GM19035 (cell line): ENCODE measurements at regions not wholly inside any gene's neighbourhood (a gene's known extent, or its start where the extent isn't known, plus 50 kb on each side); places are given as distances from the start of the nearest gene placed in this dataset.
"Not testable (repeated sequence)": the region's sequence is repeated elsewhere in the genome, so short reads cannot be mapped to it uniquely, and the experiment has no call there.

ENCODE experiments used
- ATAC-seq: cut with Tn5 transposase; IDR thresholded peaks from one replicate; pipeline ENCODE4 v1.9.1; 2021; ENCODE audit not compliant: unreplicated experiment

DNA sequence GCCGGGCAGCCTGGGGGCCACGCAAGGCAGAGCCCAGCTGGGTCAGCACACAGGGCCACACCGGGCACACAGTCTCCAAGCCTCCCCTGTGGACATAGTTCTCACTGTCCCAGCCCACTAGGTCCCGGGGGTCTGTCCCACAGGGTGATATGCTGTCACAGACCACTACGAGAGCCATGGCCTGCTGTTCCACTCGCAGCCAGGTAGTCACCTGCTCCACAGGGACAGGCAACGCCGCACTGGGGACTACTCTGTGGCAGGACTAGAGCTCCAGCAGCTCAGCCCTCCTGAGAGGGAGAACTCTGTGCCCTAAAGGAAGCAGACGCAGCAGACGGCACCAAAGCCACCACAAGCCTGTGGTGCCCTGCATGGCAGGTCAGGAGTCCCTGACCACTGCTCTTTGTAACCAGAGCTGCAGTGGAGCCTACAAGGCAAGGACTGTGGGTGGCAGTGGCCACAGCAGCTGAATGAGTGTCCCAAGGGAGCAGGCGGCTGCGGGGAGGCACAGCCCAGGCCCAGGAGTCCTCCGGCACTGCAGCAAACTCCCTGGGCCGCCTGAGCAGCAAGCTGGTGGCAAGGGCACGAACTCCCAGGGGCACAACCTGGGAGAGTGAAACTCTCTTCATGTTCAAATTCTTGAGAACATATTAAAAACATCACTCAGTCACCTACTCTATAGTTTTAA lies 171.2 kb upstream of the GRK3 start:
- no peak for ATAC-seq

DNA sequence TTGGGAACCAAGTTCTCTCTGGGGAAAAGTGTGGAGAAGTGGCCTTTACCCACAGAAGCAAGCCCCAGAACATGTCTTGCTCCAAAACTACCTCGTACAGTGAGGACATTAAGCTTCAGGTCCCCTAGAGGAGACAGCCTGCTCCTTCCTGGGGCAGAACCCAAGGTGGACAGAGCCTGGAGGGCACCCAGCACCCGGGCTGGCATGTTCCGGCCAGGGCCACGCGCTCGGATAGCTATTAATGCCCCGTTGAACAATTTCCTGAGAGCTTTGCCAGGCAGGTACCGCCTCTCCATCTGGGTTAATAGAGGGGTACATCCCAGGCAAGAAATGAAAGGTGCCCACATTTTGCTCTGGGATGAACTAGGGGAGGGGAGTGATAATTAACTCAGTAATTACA lies 169.0 kb upstream of the GRK3 start:
- no peak for ATAC-seq

DNA sequence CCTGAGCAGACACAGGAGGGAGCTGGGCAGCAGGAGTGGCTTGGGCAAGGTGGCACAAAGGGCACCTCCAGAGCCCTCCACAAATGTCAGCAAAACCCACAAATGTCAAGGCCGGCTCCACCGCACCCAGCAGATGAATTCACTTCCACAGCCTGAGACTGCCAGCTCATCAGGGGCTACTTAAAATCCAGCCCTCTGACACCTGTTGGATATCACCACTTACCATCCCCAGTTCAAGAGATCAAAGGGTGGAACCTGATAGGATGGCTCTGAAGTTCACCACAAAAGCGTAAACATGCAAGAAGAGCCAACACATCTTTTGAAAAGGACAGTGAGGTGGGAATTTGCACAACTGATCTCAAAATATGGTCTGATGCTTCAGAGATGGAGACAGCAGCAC lies 168.6 kb upstream of the GRK3 start:
- no peak for ATAC-seq

DNA sequence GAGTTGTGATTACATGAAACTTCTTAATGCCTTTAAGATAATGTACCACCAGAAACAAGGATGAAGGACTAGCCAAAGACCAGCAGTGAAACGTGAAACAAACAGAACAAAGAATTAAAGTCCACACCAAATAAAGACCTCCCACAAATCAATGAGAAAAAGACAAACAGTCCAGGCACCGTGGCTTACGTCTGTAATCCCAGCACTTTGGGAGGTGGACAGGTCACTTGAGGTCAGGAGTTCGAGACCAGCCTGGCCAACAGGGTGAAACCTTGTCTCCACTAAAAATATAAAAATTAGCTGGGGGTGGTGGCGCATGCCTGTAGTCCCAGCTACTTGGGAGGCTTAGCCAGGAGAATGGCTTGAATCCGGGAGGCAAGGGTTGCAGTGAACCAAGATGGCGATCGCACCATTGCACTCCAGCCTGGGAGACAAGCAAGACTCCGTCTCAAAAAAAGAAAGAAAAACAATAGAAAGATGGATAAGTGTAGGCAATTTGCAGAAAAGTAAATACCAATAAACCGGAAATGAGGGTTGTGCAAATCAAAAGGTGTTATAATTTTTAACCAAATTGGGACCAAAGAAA lies 167.8 kb upstream of the GRK3 start:
- no peak for ATAC-seq

DNA sequence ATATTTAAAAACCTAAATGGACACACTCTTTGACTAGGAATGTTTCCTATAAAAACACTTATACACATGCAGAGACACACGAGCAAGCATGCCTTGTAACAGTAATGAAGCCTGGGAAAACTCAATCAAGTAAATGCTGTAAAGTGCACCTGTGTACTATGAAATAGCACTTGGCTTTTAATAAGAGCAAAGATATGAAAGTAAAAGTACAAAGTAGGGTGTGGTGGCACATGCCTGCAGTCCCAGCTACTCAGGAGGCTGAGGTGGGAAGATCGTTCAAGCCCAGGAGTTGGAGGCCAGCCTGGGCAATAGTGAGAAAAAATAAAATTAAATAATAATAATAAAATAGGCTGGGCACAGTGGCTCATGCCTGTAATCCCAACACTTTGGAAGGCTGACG lies 166.9 kb upstream of the GRK3 start:
- ATAC-seq: no peak

DNA sequence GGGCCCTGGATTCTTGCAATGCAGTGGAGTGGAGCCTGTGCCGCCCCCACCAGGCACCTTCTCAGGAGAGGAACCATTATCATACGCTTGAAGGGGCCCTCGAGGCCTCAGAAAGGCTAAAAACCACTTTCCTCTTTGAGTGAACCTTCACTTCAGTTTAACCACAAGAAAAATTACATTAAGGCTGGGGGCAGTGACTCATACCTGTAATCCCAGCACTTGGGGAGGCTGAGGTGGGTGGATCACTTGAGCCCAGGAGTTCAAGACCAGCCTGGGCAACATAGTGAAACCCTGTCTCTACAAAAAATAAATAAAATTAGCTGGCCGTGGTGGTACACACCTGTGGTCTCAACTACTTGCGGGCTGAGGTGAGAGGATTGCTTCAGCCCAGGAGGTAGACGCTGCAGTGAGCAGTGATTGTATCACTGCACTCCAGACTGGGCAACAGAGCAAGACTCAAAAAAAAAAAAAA lies 165.8 kb upstream of the GRK3 start:
- not testable (repeated sequence) for ATAC-seq

DNA sequence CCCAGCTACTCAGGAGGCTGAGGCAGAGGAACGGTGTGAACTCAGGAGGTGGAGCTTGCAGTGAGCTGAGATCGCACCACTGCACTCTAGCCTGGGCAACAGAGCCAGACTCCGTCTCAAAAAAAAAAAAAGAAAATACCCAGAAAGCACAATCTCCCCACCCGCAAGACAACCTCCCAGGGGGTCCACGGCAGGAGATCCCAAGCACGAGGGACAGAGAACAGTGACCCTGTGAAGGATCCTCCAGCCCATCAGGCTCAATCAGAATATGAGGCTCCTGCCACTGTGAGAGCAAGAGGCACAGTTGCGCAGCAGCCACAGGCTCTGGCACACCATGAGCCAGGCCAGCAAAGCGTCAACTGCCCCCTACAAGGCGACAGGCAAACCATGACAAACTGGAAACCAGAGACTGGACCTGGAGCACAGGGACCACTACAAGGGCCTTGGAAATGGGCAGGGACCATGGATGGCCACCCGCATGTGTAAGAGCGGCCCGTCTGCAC lies 164.8 kb upstream of the GRK3 start:
- ATAC-seq: no peak

DNA sequence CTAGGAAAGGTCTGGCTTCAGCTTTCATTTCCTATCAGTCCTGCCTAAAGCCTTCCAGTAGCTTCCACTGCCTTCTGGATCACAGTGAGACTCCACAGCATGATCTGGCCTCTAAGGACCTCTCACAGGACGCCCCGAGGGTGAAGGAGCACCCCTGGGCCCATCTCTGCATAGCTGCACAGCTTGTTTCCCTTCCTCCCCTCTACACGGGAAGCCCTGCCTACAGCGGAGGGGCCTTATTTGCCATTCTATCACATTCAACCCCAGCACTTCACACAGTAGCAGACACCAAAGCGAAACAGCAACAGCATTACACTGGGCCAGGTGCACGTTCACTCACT lies 162.3 kb upstream of the GRK3 start:
- ATAC-seq: no peak

DNA sequence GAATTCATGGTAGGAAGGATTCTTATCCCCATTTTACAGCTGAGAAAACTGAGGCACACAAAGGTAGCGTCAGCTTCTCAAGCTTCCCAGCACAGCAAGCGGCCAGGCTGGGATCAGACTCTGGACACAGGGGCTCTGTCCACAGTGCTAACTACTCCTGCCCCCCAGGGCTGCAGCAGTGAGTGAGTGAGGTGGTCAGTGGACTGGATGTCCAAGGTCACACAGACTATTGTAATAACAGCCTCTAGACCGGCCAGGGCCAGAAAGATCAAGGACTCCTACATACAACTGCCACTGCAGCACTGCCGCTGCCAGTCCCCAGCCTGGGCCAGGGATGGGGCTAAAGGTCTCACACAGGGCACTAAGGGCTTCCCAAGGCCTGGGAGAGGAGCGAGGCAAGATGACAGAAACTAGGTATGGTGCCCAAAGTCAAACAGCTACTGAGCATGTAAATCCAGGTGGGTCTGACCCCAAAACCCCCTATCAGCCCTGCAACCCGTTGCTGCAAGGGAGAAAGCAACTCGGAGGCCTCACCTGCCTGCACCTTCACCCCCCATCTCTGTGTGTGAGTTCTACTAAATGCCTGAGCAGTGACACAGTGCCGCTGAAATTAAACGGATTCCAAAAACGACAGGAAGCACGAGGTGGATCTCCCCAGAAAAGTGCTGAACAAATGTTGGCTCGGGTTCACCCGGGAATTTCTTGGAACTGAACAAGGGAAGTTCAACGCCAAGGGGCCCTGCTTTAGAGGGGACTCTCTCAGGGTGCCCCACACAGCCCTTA lies 161.8 kb upstream of the GRK3 start:
- no peak for ATAC-seq

DNA sequence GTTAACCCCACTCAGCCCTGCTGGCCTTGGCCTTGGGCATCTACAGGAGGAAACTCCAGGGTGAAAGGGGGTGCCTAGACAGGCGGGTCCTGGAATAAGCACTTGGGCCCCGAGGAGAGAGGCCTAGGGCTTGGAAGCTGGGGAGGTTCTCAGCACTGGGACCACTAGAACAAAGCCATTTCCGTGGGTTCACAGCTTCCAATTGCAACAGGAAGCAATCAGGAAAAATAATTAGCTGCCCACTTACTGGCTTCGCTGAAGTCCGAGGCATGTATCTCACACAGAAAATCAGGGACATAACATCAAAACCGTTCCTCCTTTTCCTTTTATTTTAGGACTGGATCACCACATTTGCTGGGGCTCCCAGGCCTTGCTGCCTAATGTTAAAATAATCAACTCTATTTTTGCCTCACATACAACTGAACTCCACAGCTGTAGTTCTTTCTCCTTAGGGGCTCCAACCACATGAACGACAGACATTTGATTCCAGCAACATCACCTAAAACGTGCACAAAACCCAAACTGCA lies 161.1 kb upstream of the GRK3 start:
- ATAC-seq: no peak

DNA sequence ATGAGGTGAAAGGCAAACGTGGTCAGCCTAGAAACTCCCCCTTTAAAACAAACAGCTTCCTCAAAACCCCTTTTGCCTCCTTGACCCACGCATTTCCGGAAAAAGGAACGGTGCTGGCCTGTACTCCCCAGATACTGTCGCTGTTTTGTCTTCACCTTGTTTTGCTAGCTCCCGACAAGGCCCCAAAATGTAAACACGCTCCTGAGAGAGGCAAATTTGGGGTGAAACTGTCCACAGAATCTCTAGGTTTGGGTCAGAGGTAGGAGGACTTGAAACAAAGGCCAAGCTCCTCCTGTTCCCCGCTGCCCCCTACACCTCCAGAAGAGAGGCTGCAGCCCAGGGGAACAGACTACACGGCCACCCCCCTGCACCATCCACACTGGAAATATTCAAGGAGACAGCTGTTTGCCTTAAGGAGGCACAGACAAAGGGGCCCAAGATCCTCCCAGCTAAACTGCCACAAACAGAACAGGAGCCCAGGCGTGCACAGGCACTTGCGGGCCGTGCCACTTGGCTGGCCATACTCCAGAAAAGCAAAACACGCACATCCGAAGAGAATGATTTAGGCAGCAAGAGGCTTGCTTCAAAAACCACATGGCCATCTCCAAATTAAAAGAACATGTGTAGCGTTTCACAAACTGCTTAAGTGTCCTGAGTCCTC lies 160.5 kb upstream of the GRK3 start:
- no peak for ATAC-seq

DNA sequence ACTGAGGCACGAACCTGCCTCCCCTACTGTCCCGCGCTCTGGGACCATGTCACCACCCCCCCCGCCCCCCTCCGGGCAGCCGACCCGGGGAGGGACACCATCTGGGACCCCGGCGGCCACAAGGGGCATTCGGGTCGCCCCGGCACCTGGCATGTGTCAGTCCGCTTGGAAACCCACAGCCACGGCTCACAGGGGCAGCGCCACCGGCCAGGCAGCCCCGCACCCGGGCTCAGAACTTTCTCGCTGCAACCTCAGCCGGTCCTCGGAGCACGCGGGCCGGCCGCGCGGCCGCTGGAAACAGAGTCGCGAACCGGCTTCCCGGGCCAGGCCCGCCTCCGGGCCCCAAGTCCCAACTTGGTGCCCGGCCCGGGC lies 159.9 kb upstream of the GRK3 start:
- ATAC-seq: peak; percentile 23

DNA sequence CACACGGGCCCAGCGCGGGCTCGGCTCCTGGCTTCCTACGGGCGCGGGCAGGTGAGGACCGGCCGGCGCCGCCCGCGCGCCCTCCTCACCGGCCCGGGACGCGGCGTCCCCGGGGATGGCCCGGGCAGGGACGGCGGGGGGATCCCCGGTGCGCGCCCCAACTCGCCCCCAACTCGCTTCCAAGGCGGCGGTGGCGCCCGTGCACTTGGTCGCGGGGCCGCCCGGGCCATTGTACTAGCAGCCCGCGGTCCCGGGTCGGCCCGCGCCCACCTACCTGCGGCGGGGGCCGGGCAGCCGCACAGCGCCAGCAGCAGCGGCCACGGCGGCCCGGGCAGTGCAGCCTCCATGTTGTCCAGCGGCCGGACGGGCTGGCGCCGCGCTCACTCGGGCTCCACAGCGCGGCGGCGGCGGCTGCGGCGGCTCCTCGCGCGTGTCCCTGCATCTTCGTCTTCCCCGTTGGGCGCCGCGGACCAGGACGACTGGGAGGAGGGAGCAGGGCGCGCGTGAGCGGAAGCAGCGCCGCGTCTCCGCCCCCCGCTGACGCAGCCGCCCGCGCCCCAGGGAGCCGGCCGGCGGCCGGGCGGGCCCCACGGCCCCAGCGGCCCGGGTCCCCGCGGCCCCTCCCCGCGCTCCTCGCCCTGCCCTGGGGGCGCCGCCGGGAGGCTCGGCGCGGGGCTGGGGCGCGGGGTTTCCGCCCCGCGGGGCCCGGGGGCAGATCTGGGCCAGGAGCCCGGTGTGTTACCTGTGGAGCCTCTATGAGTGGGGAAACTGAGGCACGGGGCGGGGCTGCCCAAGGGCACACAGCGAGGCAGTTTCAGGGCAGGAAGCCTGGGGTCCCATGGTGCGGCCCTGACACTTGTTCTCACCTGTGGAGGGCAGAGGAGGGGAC lies 159.3 kb upstream of the GRK3 start:
- ATAC-seq: peak; percentile 60

DNA sequence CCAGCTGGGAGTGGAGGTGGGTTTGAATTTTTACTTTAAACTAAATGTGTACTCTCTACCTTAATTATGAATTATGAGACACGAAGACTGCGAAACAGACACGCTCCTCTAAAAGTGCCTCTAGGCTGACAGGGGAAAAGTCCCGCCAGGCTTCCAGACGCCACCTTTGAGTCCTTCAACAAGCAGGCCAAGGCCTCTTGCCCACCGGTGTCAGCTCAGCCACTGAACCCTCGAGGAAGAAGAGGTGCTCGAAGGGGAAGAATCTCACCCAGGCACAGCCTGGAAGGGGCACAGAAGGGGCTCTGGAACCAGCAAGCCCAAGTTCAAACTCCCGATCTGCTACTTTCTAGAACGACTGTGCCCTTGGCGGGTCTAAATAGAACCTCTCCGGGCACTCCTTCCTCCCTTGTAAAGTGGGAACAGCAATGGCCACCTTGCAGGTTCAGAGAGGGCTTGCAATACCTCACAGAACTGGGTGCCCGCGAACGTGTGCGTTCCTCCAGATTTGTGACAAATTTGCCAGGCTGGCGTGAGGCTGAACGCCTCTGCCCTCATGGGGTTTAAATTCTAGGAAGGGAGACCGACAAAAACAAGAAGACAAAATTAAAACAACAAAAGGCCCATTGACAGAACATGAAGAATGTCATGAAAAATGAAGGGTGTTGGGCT lies 158.5 kb upstream of the GRK3 start:
- no peak for ATAC-seq

DNA sequence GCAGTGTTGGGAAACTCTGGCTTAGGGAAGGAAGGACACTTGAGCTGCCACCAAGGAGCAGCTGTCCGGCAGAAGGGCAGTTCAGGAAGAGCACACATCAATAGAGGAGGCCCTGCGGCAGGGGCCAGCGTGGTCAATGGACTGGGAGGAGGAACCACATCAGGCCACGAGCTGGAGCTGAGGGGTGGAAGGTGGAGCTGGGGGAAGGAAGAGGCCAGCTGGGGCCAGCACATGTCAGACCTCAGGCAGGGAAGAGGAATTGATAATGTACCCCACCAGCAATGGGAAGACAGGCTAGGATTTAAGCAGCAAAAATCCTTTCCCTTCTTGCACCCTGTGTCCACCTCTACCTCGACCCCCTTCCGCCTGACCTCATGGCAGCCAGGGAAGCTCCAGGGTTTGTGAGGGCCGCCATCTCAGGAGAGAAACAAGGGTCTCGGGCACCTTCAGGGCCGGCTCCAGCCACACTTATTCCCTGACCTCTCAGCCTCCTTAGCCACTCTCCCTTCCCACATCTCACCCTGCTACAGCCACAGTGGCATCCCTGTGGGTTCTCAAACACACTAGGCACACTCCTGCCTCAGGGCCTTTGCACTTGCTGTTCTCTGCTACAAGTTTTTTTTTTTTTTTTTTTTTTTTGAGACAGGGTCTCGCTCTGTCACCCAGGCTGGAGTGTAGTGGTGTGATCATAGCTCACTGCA lies 157.8 kb upstream of the GRK3 start:
- ATAC-seq: no peak

DNA sequence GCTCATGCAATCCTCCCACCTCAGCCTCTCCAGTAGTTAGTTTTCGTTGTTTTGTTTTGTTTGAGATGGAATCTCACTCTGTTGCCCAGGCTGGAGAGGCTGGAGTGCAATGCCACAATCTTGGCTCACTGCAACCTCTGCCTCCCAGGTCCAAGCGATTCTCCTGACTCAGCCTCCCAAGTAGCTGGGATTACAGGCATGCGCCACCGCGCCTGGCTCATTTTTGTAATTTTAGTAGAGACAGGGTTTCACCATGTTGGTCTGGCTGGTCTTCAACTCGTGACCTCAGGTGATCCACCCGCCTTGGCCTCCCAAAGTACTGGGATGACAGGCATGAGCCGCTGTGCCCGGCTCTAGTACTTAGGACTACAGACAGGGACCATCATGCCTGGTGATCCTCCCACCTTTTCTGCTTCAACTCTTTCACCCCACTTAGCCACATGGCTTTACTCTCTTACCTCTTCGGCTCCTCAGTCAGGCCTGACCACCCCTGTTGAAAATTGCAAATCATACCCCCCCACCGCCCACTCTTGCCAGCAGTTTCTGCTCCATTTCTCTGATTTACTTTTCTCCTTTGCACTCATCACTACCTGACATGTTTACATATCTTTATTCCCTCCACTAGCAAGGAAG lies 157.1 kb upstream of the GRK3 start:
- ATAC-seq: no peak

DNA sequence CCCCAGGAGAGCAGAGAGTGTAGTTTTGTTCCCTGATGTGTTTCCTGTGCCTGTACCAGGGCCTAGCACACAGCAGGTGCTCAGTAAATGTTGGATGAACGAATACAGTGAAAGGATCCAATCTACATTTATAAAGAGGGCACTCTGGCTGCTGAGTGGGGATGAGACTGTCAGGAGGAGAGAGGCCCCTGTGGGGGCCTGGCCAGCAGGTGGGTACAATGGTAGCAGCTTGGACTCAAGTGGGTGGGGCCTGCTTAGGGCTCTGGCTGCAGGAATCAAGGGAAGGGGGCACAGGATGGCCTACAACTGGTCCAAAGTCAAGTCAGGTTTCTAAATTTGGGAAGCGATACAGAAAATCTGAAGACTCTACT lies 156.6 kb upstream of the GRK3 start:
- ATAC-seq: no peak

DNA sequence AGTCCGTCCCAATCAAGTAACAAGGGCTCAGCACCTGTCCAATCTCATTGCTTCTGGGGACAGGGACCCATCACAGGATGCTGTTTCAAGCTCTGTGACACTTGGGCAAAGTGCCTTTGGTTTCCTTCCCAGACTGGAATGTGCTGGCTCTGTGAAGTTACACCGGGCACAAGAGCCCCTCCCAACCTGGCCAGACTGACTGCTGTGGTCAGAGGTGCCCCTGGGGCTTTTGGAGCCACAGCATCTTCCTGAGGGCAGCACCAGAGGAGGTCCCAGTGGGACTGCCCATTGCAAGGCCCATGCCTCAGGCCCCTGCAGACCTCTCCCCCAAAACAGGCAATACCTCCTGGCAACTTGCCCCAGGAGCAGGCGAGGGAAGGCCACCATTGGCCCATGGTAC lies 155.2 kb upstream of the GRK3 start:
- no peak for ATAC-seq

DNA sequence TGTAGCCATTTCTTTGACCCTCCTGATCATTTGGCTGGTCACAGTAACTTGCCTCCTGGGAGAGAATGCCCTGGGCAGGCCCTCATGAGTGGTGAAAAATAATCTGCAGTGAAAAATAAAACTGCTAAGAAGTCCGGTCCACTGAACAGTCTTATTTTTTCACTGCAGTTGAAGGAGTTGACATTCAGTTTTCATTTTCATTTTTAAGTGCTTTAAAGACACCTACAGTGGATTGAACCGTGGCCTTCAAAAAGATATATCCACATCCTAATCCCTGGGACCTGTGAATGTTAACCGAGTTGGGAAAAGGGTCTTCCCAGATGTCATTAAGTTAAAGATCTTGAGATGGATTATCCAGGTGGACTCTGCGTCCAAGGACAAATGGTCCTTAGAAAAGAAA lies 153.6 kb upstream of the GRK3 start:
- no peak for ATAC-seq
